ENCODE measurements at regions not wholly inside any gene's neighbourhood (a gene's known extent, or its start where the extent isn't known, plus 50 kb on each side); places are given as distances from the start of the nearest gene placed in this dataset.

- TF ChIP-seq CTCF (IDR thresholded peaks at IDR 0.05; ENCODE audit: low read depth, low read length, missing input control) (no peak), EGR1 (IDR thresholded peaks at IDR 0.05; ENCODE audit: low read depth in 2 of 2) (no peak), NR2F2 (IDR thresholded peaks at IDR 0.05) (no peak), REST (IDR thresholded peaks at IDR 0.05) (no peak), GABPA (IDR thresholded peaks at IDR 0.05 in 1 of 2, conservative IDR thresholded peaks at IDR 0.05 in 1 of 2) (no peak), RXRA (IDR thresholded peaks at IDR 0.05) (no peak), RAD21 (IDR thresholded peaks at IDR 0.05) (no peak)
These were observed 63.0 kb upstream of the CFAP161 start for GRCh38 chr15:81071120-81071519.

All from liver (tissue), 3 donors.